Hematopoietic multipotent progenitor cell treated with erythropoietin and hydrocortisone succinate and interleukin-3 and kit ligand, for 6 days (in vitro differentiated cells): ENCODE measurements at regions not wholly inside any gene's neighbourhood (a gene's known extent, or its start where the extent isn't known, plus 50 kb on each side); places are given as distances from the start of the nearest gene placed in this dataset.
"Not testable (repeated sequence)": the region's sequence is repeated elsewhere in the genome, so short reads cannot be mapped to it uniquely, and the experiment has no call there.

Experiments used
- DNase-seq: peaks from one replicate; pipeline ENCODE4 v3.0.0-alpha.2; 2015

DNA sequence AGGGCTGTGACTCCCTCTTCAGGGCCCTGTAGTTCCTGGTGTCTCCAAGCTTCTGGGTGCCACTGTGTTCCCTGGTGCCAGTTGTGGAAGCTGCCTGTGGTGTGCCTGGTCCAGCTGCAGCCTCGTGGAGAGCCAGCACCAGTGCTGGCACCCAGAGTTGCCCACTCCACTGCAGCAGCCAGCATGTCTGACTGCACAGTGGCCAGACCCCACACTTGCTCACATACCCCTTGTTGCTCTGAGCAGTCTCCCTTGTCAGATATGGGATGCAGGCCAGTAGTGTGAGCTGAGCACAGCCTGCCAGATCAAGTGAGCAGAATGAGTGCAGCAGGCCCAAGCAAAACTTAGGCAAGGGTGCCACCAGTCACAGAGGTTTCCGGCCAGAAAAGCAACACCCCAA lies 108.6 kb downstream of the ZMAT1 start:
- no peak for DNase-seq

DNA sequence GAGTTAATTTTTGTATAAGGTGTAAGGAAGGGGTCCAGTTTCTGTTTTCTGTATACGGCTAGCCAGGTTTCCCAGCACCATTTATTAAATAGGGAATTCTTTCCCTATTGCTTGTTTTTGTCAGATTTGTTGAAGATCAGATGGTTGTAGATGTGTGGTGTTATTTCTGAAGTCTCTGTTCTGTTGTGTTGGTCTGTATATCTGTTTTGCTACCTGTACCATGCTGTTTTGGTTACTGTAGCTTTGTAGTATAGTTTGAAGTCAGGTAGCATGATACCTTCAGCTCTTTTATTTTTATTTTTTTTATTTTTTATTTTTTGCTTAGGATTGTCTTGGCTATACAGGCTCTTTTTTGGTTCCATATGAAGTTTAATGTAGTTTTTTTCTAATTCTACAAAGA lies 114.1 kb downstream of the ZMAT1 start:
- not testable (repeated sequence) for DNase-seq

DNA sequence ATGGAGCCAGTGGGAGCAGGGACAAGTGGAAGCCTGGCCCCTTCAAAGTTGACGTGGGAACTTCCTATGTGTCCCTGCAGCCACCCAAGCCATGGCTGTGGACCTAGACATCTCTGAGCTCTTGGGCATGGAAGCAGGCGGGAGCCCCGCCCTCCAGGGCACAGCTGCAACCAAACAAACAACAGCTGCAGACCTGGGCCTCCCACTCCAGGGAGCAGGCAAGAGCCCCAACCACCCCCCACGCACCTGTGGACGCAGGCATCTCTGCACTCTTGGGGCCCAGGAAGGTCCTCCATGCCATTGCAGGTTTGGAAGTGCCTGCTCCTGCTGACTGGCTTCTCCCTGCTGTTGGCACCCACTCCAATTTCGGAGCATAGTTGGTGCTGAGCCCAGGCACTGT lies 118.6 kb downstream of the ZMAT1 start:
- no peak for DNase-seq

DNA sequence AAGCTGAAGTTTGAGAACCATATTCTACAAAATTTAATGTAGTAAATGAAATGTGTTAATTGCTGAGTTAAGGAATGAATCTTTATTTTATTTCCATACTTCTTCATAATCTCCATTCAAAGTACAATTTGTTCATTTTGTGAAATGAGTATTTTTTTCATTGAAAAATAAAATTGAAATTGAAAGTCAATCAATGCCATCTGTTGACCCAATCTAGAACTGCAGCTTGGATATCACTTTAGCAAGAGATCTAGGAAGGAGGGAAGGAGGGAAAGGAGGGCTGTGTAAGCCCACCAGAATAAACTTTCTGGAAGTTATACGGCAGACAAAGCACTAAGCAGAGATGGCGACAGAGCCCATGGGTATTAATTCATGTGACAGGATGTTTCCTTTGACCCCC lies 128.4 kb downstream of the ZMAT1 start:
- DNase-seq, result peak; percentile 34

DNA sequence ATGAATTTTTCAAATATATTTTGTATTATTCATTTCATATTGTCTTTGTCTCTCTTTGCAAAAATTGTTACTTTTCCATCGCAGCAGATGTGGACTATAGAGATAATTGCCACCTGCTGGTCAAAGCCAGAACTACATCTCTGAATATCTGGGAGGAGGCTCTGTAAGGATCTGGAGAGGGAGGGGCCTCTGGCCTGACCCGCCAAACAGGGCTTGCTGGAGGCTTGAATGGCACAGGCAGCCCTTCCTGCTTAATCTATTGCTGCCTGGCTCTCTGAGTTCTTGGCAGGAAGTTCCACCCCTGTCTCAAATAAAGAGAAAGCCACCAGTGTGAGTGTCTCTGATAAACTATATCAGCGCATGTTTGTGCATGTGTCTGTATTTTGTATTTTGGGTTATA lies 132.4 kb downstream of the ZMAT1 start:
- peak; percentile 94 for DNase-seq

DNA sequence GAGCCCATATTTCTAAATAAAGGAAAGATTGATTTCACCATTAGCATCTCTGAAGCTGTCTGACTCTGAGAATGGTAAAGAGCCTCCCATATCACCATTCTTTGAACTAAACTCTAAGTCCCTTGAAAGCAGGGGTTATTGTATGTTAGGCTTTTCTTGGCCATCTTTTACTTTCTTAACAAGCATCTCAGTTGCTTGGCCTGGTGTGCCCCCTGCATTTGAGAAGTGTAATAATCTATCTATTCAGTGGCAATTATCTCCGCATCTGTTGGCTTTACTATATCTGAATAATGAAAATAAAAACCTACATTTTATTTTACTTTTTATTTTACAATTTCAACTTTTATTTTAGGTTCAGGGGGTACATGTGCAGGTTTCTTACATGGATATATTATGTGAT lies 128.3 kb upstream of the ARMCX2 start:
- DNase-seq, result no peak

DNA sequence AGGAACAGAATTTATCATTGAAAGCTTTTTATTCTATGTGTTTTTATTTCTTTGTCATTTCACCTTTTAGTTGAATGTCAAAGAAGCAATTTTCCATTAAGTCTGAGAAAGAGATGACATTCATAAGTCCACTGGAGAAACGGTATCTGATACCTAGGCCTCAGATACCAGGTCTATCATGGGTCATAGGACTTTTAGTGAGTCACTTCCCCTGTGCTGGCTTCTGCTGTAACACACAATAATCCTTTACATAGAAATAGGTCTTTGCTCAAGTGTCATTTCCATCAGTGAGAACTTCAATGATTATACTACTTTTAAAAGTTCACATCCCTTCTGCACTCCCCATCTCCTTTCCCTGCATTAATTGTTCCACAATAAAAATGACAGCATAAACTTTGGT lies 125.5 kb upstream of the ARMCX2 start:
- no peak for DNase-seq

DNA sequence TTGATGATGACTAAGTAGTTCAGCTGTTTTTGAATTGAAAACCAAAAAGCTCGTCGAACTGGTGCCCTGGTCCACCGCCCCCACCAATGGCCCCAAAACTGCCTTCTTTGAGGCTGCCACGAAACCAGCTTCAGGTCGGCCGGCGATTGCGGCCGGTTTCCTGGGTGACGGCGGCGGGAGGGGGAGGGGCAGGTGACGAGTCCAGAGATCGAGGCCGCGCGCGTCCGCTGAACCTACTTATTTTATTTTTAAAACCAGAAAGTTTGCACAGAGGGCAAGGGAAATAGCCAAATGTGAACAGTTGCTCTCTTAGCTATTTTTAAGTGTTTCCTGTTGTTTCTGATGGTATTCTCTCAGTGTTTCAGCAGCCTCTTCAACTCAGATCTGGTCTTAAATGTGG lies 120.8 kb upstream of the ARMCX2 start:
- DNase-seq, result not testable (repeated sequence)

DNA sequence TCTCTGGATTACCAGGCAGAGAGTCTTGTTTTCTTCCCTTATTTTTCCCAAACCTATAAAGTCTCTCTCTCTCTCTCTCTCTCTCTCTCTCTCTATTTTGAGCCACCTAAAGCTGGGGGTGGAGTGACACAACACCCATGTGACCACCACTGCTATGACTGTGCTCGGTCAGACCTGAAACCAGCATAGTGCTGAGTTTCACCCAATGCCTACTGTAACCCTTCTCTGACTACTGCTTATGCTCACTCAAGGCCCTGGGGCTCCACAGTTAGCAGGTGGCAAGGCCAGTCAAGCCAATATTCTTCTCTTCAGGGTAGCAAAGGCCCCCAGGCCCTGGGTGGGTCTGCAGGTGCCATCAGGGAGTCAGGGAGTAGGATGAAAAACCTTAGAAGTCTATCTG lies 114.7 kb upstream of the ARMCX2 start:
- DNase-seq, result no peak

DNA sequence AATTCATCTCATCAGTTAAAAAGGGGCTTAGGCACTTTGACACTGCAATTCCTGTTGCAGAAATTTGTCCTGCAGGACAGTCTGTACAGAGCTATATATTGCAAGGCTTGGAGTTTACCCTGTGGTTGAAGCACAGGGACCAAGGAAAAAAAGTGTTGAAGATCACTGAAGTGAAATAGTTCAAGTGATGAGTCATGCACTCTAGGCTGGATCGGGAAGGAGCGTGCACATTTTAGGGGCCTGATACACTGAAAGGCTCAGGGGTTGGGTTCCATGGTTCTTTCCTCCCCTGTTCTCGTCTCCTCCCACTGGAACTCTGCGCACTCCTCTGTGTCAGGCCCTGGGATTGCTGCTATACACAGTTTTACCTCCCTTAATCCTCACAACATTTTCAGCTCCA lies 104.9 kb upstream of the ARMCX2 start:
- no peak for DNase-seq

DNA sequence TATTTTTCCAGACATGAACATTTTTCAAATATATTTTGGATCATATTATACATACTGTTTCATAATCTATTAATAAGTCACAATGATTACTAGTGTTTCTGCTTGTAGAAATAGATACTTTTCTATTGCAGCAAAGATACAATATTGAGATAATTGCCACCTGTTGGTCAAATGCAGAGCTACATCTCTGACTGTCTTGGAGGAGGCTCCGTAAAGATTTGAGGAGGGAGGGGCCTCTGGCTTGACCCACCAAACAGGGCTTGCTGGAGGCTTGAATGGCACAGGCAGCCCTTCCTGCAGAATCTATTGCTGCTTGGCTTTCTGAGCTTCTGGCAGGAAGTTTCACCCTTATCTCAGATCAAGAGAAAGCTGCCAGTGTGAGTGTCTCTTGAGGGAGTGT lies 99.3 kb upstream of the ARMCX2 start:
- DNase-seq, result peak; percentile 52

DNA sequence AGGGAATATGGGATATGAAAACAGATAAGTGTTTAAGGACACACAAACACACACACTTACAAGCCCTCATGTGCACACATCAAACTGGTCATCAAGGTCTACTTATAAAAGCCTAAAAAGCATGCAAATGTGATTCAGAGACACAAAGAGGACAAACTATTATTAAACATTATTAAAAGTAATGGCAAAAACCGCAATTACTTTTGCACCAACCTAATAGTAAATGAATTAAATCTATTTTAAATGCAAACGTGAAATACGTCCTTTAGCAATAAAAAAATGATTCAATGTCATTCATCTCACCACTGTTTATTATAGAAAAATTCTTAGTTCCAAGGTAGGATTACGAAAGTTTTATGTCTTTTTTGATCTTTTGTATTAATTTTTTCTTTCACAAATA lies 91.1 kb upstream of the ARMCX2 start:
- no peak for DNase-seq

DNA sequence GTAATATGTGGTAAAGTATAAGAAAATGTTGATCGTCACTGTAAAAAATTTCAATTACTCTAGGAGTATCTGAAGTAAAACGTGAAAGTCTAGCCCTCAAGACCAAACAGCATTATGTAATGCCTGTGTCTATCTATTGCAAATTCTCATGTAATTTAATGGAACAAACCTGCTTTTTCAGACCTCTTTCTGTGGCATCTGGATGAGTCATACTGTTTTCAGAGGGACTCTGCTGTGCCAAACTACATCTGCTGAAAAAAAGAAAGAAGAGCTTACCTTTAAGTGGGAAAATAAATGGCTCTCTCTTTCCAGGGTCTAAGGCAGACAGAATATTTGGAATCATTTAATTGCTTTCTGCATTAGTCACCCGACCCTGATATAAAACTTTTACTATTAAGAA lies 89.8 kb upstream of the ARMCX2 start:
- no peak for DNase-seq

DNA sequence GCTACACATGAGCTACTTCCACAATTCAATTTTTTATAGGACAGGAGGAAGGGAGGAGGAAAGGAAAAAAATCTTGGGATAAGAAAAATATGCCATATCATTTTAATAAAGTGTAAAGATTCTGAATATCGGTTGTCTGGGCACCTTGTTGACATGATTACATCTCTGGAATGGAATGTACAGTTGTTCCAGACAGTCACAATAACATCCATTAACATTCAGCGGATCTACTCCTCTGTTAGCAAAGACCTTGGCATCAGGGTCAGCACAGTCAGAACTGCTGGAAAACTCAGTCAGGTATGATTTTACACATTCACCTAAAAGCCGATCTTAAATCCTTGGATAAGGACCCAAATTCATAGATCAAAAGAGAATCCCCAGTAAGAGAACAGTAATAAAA lies 85.4 kb upstream of the ARMCX2 start:
- no peak for DNase-seq

DNA sequence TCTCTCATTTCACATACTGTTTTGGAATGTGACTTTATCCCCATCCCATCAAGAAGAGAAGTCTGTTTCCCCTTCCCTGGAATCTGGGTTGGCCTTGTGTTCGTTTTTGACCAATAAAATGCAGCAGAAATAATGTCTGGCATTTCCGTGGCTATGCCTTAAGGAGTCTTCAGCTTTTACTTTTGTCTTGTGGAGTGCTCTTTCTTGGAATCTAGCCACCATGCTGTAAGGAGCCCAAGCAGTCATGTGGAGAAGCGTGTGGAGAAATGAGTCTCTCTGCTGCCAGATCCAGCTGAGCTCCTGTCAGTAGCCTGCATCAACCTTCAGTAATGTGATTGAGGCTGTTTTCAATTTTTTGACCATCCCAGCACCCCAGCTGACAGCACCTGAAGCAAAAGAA lies 84.4 kb upstream of the ARMCX2 start:
- no peak for DNase-seq

DNA sequence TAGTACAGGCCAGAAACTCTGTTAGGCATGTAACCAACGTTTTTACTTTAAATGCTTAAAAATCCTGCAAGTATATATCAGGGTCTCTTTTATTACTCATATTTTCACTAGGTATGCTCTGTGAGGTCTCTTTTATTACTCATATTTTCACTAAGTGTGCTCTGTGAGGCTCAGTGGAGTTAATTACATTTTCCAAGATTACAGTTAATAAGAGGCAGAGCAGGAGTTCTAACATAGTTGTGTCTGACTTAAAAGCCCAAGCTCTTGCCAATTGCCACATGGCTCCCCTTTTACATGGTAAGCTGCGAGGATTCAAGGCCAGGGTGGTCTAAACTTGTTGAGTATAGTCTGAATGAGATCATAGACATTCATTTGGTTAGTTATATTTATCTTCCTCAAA lies 81.0 kb upstream of the ARMCX2 start:
- no peak for DNase-seq

DNA sequence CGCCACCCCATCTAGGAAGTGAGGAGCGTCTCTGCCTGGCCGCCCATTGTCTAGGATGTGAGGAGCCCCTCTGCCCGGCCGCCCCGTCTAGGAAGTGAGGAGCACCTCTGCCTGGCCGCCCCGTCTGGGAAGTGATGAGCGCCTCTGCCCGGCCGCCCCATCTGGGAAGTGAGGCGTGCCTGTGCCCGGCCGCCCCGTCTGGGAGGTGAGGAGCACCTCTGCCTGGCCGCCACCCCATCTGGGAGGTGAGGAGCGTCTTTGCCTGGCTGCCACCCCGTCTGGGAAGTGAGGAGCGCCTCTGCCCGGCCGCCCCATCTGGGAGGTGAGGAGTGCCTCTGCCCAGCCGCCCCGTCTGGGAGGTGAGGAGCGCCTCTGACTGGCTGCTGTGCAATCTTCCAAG lies 79.2 kb upstream of the ARMCX2 start:
- not testable (repeated sequence) for DNase-seq

DNA sequence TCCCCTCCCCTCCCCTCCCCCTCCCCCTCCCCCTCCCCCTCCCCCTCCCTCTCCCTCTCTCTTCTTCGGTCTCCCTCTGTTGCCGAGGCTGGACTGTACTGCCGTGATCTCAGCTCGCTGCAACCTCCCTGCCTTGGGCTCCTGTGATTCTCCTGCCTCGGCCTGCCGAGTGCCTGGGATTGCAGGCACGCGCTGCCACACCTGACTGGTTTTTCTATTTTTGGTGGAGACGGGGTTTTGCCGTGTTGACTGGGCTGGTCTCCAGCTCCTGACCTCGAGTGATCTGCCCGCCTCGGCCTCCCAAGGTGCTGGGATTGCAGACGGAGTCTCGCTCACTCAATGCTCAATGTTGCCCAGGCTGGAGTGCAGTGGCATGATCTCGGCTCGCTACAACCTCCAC lies 78.8 kb upstream of the ARMCX2 start:
- DNase-seq, result not testable (repeated sequence)

DNA sequence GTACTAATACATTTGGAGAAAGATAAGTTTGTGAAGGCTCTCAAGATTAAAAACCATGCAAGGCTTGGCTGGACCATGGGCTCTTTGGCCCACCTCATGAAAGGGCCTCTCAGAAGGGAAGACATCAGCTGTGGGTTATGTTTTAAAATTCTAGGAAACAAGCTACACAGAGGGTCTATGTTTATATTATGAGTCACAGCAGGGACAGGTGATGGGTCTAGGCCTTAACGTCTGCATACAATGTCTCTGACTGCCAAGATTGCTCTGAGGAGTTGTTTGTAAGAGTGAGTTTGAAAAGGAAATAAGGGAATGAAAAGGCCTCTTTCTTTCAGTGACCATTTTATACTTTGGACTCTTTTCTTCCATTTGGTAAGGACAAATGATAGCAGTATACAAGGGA lies 77.0 kb upstream of the ARMCX2 start:
- no peak for DNase-seq

DNA sequence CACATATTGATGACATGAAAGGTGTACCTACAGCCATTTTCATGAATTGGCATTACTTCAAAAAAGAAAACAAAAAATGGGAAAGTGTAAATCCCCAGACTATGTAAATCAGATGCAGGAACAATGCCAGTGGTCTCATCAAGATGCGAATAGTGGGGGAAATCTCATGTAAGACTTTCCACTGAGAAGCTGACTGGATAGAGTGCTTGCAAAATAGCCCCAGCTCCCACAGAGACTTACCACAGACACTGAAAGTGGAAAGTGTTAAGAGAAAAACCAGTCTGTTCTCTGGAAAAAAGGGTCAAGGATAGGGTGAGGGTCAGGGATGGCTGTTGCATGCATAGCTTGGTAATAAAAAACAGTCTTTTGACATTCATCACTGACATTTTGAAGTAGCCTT lies 73.2 kb upstream of the ARMCX2 start:
- DNase-seq, result no peak

DNA sequence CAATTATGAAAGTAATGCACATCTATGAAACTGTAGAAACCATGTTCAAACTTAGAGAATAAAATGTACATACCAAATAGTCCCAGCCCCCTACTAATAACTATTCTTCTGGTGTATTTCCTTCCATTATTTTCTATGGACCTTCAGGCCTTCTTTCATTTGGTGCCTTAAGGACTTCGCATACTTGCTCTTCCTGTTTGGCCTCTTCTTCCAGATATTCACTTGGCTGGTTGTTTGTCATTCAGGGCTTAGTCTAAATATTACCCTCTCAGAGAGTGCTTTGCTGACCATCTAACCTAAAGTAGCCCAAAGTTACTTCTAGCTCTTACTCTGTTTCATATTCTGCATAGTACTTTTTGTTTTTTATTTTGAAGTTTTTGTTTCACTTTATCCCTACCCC lies 70.3 kb upstream of the ARMCX2 start:
- DNase-seq, result no peak
